Skeletal muscle cell (primary cell): ENCODE measurements at regions not wholly inside any gene's neighbourhood (a gene's known extent, or its start where the extent isn't known, plus 50 kb on each side); places are given as distances from the start of the nearest gene placed in this dataset.
A peak's percentile ranks its signal among the peaks of the same experiment; 100 is the strongest.

ENCODE experiments used
- DNase-seq: peaks from one replicate; pipeline ENCODE4 v3.0.0-alpha.2; 2010; ENCODE audit warnings: low read depth
- H3K4me3 ChIP-seq: 2 replicates; pipeline ENCODE4 v1.5.1; 2011; ENCODE audit warnings: low read depth, mild to moderate bottlenecking, control low read depth, low read length, moderate library complexity

DNA sequence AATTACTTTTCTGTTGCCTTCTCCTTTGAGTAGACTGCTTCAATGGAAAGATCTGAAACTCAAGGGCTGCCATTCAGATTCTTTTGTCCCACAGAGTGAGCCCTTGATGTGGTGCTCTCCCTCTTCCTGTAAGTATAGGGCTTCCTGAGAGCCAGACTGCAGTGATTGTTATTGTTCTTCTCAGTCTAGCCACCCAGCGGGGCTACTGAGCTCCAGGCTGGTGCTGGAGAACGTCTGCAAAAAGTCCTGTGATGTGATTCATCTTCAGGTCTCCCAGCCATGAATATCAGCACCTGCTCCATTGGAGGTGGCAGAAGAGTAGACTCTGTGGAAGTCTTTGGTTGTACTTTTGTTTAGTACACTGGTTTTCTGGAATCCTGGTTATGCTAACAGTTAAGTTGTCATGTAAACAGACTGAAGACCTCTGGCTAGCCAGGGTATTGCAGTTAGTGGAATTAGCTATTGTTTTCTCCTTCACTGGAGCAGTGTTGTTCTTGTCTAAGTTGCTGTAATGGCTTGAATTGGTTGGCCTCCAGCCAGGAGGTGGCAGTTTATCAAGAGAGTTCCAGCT, 240.9 kb downstream of the COL12A1 start:
- H3K4me3 ChIP-seq = no peak overlapping the region
- DNase-seq = no peak

- DNase-seq = no peak
- no peak overlapping the region for H3K4me3 ChIP-seq
Observed at GRCh38 chr6:74956559-74957428, 249.1 kb downstream of the COL12A1 start.

DNA sequence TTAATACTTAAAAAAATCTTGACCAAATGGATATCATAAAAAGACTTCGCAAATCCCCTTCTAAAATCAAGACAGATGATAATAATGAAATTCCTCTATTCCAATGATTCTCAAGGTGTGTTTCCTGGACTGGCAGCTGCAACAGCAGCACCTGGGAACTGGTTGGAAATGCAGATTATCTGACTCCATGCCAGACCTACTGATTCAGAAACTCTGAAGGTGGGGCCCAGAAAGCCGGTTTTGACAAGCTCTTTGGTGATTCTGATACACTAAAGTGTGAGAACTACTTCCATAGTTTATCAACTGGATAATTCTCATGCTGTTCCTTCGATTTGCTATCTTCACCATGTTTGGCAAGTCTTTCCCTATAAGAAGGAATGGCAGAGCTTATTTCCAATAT, 252.1 kb downstream of the COL12A1 start:
- DNase-seq = no peak

DNA sequence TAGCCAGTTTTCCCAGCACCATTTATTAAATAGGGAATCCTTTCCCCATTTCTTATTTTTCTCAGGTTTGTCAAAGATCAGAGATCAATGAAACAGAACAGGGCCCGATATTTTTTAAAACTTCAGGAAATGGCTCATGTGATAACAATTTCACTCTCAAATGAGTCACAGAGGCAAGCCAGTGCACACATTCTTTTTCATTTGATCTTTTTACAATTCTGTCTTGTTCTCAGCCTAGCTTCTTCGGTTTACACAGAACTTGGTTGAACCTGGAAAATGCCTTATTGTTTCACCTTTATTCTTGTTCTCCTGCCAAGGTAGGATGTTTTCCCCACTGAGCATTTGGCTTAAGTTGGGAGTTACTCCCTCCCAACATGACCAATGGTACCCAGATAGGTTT, 258.9 kb downstream of the COL12A1 start:
- peak; percentile 34 for DNase-seq
- no peak overlapping the region for H3K4me3 ChIP-seq

More for the DNA sequence above, 252.1 kb downstream of the COL12A1 start:
- no peak overlapping the region for H3K4me3 ChIP-seq

DNA sequence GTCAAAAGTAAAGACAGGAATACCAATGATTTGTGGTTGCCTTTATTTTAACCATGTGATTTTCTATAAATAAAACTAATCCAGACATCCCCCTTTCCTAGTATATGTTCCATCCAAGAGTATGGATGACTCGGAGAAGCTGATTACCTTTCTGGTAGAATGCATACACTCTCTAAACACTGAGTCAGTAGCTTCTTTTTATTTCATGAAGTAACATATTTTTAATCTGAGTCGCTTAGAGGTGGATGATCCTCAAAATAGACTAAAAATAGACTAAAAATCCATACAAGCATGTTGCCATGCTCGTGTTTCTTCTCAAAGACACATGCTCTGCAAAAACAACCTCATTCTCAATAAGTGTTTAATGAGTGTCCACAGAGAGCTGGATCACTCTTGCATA, 263.7 kb downstream of the COL12A1 start:
- DNase-seq = no peak
- H3K4me3 ChIP-seq = no peak overlapping the region

- DNase-seq = no peak
- no peak overlapping the region for H3K4me3 ChIP-seq
Observed at GRCh38 chr6:74941424-74941823, 264.4 kb downstream of the COL12A1 start.

DNA sequence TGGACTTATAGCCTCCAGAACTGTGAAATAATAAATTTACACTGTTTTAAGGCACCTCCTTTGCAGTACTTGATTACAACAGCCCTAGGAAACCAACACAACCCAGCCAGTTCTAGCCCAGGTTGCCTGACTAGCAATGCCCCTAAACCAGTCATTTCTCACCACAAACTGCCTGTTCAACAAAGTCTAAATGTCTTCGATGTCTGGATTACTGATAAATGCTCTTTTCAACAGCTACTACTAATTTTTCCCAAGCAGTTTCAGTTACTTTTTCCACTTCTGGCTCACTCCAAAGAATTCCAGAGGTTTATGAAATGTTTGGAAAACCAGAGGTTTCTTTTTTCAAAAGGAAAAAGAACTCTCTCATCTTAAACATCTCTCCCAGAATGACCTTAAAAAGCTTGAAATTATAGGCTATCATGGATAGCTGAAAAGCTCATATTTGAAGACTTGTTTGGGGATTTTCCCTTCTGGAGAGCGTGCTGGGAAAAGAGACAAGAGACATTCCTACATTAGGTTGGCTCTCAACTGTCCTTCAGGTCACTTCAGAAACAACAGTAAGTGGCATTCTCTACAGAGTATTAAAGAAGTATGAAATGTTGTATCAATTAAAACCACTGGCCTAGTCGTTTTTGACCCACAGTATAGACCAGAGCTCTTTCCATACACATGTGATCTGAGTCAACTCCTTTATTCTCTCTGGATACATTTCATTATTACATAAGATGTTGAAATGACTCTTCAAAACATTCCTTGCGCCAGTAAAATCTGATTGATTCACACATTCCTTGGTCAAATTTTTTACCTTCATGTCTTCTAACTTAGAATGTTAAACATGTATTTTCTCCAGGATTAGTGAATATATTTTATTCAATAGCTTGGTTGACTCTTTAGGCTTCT, 265.9 kb downstream of the COL12A1 start:
- DNase-seq = no peak
- no peak overlapping the region for H3K4me3 ChIP-seq

DNA sequence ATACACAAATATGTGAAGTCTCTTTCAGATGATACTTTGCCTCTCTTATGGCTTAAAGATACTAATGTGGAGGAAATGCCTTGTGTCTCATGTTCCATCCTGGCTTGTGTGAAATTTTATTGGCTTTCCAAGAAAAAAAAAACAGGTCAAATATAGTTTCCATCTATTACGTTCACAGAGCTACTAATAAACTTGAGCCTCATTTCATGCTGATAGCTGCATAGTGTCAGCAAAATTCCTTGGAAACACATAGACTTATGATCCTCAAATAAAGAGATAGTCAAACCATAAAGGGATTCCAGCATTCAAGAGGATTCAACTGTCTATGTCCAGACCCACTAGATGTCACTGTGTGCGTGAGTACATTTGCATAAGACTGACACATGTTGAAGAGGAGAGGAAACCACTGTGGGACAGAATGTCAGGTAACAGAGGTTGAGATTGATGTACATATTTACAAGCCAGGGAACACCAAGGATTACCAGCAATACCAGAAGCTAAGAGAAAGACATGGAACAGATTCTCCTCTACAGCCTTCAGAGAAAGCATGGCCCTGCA, 266.6 kb downstream of the COL12A1 start:
- no peak for DNase-seq
- H3K4me3 ChIP-seq = no peak overlapping the region

DNA sequence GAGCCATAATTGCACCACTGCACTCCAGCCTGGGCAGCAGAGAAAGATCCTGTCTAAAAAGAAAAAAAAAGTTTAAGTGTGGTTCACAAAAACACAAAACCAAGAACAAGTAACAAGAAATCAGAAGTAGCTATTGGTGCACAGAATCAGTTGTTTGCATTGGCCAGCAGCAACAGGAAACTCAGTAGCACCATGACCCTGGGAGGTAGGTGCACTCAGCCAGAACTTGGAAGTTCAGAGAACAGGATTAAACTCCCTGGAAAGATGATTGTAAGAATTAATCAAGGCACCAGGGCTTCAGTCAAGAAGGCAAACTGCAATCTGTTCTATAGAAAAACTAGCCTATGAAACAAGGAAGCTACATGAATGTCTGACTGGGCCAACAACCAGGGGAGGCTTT, 267.9 kb downstream of the COL12A1 start:
- no peak overlapping the region for H3K4me3 ChIP-seq
- DNase-seq = no peak

DNA sequence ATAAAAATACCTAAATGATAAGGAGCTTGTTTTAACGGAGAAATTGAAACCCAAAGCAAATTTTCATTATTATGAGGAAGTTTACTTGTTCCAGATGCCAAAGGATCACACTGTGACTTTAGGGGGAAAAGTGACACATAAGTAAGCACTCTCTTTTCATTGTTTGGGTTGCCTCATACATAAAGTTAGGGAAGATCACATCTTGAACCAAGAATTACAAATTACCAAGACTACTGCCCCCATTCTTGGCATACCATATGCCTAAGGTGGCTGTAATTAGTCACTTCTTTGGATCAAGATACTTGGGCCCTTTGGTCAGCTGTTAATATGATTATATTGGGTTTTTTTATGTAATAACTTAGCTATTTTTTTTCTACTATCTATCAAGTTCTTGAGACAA, 269.0 kb downstream of the COL12A1 start:
- no peak overlapping the region for H3K4me3 ChIP-seq
- DNase-seq = no peak

DNA sequence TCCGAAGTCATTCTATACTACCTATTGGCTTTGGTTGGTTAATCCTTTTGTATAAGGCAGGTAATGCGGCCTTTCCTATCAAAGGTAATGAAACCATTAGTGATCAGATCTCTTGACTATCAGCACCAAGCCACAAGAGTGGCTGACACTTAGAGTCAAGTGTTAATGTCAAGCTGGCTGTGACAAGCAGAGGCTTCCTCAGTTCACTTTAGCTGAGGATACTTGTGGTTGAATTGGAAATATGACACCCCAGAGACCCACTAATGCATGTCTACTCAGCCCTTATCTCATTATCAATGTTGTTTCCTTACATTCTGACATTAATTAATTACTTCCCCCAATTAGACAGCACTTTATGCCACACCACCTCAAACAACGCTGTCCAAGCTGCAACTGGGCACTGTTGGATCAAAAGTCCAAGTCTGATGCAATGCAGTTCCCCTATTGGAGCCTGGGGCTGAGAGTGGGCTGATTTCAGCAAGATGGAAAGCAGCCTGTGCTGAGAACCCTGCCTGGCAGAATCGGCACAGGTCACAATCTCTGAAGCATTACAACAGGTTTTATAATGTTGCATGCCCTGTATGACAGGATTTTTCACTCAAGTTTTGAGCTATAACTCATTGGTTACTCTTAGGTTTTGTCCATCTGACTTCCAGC, 273.5 kb downstream of the COL12A1 start:
- no peak overlapping the region for H3K4me3 ChIP-seq
- DNase-seq = no peak

DNA sequence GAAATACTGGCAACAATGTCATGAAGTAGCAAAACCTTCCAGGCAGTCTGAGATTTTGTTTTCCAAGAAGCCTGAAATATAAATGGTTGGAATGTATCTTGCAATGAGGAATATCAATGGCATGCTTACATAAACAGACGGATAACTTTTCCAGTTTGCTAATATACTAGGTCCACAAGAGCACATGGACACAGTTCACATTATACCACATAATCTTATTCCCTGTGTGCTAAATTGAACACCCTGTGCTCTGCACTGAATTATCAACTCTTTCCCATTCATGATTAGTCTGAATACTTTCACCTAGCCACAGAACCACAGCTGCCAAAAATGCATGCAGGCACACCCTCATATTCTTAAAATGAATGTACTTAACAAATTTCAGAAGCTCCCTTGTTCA, 274.3 kb downstream of the COL12A1 start:
- DNase-seq = peak; percentile 73
- no peak overlapping the region for H3K4me3 ChIP-seq

- no peak for DNase-seq
Observed at GRCh38 chr6:74928203-74928602, 277.6 kb downstream of the COL12A1 start.

DNA sequence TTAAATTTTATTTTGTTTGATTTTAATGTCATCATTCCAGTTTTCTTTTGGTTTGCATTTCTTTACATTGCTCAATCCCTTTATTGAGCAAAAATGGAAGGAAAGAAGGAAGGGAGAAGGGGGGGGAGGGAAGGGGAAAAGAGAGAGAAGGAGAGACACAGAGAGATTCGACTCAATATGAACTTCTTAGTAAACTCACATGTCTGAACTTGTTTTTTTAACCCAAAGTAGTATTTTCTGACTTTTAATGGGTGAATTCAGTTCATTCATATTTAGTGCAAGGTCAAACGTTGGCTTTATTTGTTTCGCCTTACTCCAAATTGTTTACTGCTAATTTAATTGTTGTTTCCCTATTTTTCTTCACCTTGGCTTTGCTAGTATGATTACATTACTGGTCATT, 278.6 kb downstream of the COL12A1 start:
- DNase-seq = no peak
- H3K4me3 ChIP-seq = no peak overlapping the region

More at GRCh38 chr6:74928203-74928602, 277.6 kb downstream of the COL12A1 start:
- no peak overlapping the region for H3K4me3 ChIP-seq

DNA sequence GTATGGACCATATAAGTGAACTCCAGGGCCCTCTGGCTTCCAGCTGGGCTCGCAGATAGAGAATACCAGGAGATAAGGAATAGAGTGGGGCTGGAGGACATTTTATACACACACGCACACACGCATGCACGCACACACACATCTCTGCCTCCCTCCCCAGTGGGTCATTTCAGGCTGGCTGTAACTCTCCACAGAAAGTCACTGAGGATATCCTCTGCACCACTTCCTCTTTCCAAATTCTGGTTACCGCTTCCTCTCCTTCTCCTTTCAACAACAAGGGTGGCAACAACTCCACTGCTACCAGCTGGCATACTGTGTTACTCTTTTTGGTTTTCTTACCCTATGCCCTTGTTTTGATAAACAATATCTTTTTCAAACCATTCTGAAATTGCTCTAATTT, 280.2 kb downstream of the COL12A1 start:
- no peak for DNase-seq

DNA sequence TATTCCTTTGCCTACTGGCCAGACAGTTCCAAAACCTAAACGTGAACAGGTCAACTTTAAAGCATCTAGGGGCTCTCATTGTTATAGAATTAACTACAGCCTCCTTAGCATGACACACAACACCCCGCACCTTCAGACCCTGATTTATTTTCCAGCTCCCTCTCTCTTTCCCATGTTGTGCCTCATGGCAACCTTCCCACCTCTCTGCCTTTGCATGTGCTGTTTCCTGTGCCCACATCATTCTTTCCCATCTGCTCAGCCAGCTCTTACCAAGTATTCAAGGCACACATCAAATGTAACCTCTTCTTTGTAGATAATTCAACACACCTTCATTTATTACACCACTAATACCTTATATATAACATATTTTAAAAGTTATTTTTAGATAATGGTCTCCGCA, 291.0 kb downstream of the COL12A1 start:
- no peak for DNase-seq
- H3K4me3 ChIP-seq = no peak overlapping the region

More for the DNA sequence above, 280.2 kb downstream of the COL12A1 start:
- no peak overlapping the region for H3K4me3 ChIP-seq

- no peak overlapping the region for H3K4me3 ChIP-seq
- no peak for DNase-seq
Observed at GRCh38 chr6:74912234-74912633, 293.6 kb downstream of the COL12A1 start.

- H3K4me3 ChIP-seq = no peak overlapping the region
- no peak for DNase-seq
Observed at GRCh38 chr6:74902846-74903245, 303.0 kb downstream of the COL12A1 start.

GRCh38 chr6:74902089-74902488, 303.8 kb downstream of the COL12A1 start:
- H3K4me3 ChIP-seq = no peak overlapping the region
- DNase-seq = no peak
